GM10248 (cell line): ENCODE measurements at regions not wholly inside any gene's neighbourhood (a gene's known extent, or its start where the extent isn't known, plus 50 kb on each side); places are given as distances from the start of the nearest gene placed in this dataset.

Experiments used
- CTCF ChIA-PET: fragments of 300-600 bp; sonication (Branson Sonifier 250); formaldehyde crosslinking; extraction: SDS; loops from one replicate; lab custom pipeline; 2021; ENCODE audit warnings: antibody characterized with exemption; lab: Yijun Ruan, JAX
- POLR2A ChIA-PET: fragments of 350-650 bp; sonication (Branson Sonifier 250); formaldehyde crosslinking; extraction: SDS; loops from one replicate; lab custom pipeline; 2020; ENCODE audit warnings: antibody characterized with exemption; lab: Yijun Ruan, JAX
- DNase-seq: peaks from one replicate; pipeline ENCODE4 v3.0.0; 2012; ENCODE audit errors: extremely low spot score
- CTCF ChIP-seq: IDR thresholded peaks from 2 replicates; pipeline ENCODE4 v1.5.1; 2012; ENCODE audit warnings: mild to moderate bottlenecking, low read depth; ENCODE audit errors: extremely low read depth, missing control alignments, control extremely low read depth

DNA sequence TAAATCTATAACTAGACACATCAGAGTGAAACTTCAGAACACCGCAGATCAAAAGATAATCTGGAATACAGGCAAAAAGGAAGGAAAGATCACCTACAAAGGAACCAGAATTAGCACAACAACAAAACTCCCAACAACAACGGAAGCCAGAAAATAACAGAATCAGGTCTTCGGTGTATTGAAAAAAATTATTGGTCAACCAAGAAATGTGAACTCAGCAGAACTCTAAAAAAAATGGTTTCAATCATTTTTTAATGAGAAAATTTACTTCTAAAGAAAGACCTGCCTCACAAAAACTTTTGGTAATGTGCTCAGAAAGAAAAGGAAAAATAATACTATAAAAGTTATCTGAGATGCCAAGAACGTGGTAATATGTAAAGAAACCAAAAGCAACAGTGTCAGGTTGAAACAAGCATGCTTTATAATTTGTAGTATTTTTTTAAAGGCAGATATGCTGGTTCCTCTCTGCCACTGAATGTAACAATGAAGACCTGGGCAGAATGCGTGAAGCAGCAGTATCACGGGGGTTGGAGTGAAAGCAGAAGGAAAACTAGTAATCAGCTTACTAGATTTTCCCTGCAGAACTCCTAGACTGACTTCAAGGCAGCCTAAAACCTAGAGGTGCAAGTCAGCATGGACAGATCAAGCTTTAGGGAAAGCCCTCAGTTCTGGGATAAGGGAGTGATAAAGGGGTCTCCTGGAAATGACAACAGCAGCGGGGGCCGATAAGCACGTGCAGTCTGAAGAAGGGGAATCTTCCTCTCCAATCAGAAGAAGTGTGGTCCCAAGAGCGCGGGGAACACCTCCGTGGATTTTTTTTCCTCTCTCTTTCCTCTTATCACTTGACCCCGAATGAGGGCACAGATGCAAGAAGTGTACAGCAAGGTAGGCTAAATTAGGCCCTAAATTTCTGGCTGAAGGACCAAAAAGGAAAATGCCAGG, 80.9 kb upstream of the TEKT1 start:
- DNase-seq, result no peak
- no peak for TF ChIP-seq CTCF
- ChIA-PET POLR2A (no interaction called here), CTCF (interaction anchor here (0.7 to 9.8 kb wide), 11 partner anchors 9 to 109 kb away, joined by 3 to 193 read pairs (median 4); partner anchors contain the start of genes ALOX12 and BCL6B)

DNA sequence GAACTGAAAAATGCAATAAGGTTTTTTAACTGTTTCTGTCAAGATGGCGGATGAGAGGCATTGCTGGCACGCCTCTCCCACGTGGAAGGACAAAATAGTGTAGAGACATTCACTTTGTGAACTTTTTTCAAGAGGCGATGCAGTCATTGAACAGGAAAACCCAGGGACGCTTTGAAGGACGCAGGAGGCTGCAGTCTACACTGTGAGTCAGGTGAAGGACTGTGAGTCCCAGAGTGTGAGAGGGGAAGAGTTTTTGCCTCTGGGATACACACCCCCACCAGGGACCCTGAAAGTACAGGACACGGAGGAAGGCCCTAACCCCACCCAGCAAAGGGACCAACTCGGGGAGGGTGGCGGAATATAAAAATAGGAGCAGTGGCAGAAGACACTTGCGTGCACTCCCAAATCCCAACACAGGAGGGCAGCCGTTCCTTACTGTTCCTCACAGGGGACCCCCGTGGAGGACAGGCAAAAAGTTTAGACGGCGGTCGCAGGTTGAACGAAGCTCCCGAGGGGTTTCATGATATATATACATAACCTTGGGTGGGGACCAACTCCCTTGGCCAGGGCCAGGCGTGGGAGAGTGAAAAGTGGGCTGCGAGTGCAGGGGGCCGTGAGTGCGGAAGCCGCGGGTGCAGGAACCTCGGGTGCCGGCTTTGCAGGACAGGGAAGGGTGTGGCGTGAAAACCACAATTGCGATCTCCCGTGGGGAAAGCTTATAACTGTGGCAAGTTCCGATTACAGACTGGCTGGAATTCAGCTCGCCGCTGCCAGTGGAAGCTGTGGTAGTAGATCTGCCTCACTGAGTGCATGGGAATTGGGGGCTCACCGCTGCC, 82.0 kb upstream of the ALOX12 start:
- TF ChIP-seq CTCF, result peak; percentile 84
- DNase-seq, result peak; percentile 69
- ChIA-PET POLR2A (no interaction called here), CTCF (interaction anchor here (0.8 to 9.8 kb wide), 33 partner anchors 9 to 263 kb away, joined by 3 to 193 read pairs (median 6); partner anchors contain the start of genes ALOX12, BCL6B, RNASEK and SLC16A11)

DNA sequence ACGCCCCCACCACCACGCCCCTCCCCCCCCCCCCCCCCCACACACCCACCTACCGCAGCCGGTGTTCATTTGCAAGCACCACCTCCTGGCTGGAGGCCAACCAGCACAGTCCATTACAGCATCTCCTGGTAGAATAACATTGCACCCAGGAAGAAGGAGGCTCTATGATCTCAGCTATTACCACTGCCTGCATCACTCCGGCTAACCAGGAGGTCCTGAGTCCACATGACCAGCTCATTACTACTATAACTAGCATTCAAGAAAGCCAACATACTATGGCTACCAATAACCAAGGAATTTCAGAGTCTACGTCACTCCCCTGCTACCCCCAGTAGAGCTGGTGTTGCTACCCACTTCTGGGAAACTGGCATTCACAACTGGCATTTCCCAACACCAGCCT, 81.1 kb upstream of the ALOX12 start:
- CTCF ChIA-PET, result interaction anchor here (0.8 to 9.8 kb wide), 32 partner anchors 8 to 263 kb away, joined by 3 to 193 read pairs (median 6); partner anchors contain the start of genes ALOX12, BCL6B, RNASEK and SLC16A11
- no peak for TF ChIP-seq CTCF
- no peak for DNase-seq
- POLR2A ChIA-PET, result no interaction called here

GRCh38 chr17:6915620-6916019, 80.2 kb upstream of the ALOX12 start:
- ChIA-PET CTCF (interaction anchor here (0.9 to 9.8 kb wide), 10 partner anchors 12 to 217 kb away, joined by 3 to 193 read pairs (median 9); partner anchors contain the start of gene BCL6B), POLR2A (no interaction called here)
- TF ChIP-seq CTCF, result no peak
- no peak for DNase-seq

DNA sequence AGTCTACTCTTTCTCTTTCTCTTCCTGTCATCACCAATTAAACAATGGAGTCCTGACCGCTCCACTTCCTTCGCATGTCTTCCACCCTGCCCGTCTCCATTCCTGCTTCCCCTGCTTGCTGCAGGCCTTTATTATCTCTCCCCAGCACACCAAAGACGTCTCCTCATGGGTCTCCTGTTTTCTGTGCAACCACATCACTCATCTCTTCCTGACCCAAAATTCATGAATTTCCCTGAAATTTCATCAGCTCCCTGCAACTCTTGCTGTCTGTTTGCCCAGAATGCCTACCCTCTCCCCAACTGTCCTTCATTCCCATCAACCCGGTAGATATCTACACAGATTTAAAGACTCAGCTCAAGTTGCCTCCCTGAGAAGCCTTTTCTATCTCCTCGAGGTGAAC, 76.7 kb upstream of the ALOX12 start:
- no peak for TF ChIP-seq CTCF
- no peak for DNase-seq
- ChIA-PET POLR2A (no interaction called here), CTCF (interaction anchor here (3.8 to 9.8 kb wide), 2 partner anchors 8 to 84 kb away, joined by 17 to 193 read pairs; no protein-coding TSS in a partner anchor)

GRCh38 chr17:6923385-6923784, 72.5 kb upstream of the ALOX12 start:
- DNase-seq, result no peak
- CTCF ChIA-PET, result interaction anchor here (1.0 to 2.3 kb wide), 5 partner anchors 9 to 81 kb away, joined by 4 to 14 read pairs (median 7); no protein-coding TSS in a partner anchor
- TF ChIP-seq CTCF, result no peak
- POLR2A ChIA-PET, result no interaction called here
